VCaP (cell line): ENCODE measurements at regions not wholly inside any gene's neighbourhood (a gene's known extent, or its start where the extent isn't known, plus 50 kb on each side); places are given as distances from the start of the nearest gene placed in this dataset.

ENCODE experiments used
- H3K27ac ChIP-seq: fragments of 450-650 bp; 2 replicates; pipeline ENCODE4 v1.5.1; 2017
- CTCF ChIP-seq: fragments of 450-650 bp; conservative IDR thresholded peaks from 2 replicates; pipeline ENCODE4 v1.5.1; 2017; ENCODE audit warnings: mild to moderate bottlenecking, moderate library complexity

- no peak for TF ChIP-seq CTCF
- H3K27ac ChIP-seq, result no peak overlapping the region
Measured at GRCh38 chr18:70754486-70754885, 465.6 kb downstream of the SOCS6 start.

DNA sequence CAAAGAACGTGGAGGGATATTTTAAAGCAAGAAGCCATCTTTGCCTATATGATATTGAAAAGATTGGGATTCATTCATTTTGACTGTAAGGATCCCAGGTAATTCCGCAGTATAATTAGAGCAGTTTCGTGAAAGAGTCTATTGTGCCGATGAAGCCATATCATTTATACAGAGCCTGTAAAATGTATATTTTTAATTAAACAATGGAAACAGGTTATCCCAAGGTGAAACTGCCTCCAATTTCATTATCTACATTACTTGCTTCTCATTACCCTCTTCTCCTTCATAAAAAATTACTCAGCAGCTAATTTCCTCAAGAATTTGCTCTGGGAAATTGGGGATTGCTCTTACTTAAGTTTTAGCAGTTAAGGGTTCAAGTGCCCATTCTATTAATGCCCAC, 444.1 kb downstream of the SOCS6 start:
- no peak overlapping the region for H3K27ac ChIP-seq
- no peak for TF ChIP-seq CTCF

DNA sequence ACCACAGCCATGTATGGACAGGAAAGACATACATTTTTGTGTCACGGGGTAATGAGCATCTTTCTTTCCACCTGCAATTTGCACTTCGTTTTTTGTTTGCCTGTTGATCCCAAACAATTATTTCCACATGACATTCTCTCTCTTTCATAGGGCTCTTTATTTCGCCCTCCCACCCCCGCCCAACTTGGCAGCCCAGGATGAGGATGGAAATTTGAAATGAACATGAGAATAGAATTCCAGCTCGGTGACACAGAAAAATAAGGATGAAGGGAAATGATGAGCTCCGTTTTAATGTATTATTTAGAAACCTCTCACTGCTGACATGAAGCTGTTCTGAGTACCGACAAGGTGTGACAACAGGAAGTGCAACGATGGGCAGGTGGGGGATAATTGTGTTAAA, 443.3 kb downstream of the SOCS6 start:
- H3K27ac ChIP-seq, result no peak overlapping the region
- no peak for TF ChIP-seq CTCF

GRCh38 chr18:70720607-70721006, 431.8 kb downstream of the SOCS6 start:
- H3K27ac ChIP-seq, result no peak overlapping the region
- no peak for TF ChIP-seq CTCF

GRCh38 chr18:70709720-70710119, 420.9 kb downstream of the SOCS6 start:
- no peak overlapping the region for H3K27ac ChIP-seq
- TF ChIP-seq CTCF, result no peak

DNA sequence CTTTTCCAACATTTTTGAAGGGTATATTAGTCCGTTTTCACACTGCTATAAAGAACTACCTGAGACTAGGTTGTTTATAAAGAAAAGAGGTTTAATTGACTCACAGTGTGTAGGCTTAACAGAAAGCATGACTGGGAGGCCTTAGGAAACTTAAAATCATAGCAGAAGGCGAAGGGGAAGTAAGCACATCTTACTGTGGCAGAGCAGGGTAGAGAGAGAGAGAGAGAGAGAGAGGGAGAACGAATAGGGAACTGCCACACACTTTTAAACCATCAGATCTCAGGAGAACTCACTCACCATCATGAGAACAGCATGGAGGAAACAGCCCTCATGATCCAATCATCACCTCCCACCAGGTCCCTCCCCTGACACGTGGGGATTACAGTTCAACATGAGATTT, 420.3 kb downstream of the SOCS6 start:
- TF ChIP-seq CTCF, result no peak
- no peak overlapping the region for H3K27ac ChIP-seq

DNA sequence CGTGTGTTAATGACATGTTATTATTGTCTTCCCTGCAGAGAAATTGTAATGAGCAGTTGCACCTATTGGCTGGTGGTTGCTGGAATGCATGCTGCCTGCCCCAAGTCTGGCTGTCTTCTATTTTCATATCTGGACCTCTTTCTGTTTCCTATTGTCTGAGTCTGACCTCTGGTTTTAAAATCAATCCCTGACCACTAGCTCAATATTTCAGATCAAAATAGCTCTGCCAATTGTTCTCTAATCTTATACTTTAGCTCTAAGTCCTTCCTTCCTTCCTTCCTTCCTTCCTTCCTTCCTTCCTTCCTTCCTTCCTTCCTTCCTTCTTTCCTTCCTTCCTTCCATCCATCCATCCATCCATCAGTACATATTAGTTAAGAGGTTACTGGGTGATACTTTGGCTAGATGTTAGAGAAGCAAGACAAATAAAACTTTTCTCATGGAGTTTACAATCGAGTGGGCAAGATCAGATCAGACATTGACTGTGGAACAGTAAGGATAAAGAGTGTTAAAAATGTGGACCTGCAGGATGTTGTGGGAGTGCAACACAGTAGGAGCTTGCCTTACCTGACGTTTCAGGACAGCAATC, 417.1 kb downstream of the SOCS6 start:
- no peak for TF ChIP-seq CTCF
- H3K27ac ChIP-seq, result peak overlapping the region; percentile 58

GRCh38 chr18:70700496-70700895, 411.7 kb downstream of the SOCS6 start:
- no peak for TF ChIP-seq CTCF
- no peak overlapping the region for H3K27ac ChIP-seq
